ENCODE measurements at regions not wholly inside any gene's neighbourhood (a gene's known extent, or its start where the extent isn't known, plus 50 kb on each side); places are given as distances from the start of the nearest gene placed in this dataset.

DNA sequence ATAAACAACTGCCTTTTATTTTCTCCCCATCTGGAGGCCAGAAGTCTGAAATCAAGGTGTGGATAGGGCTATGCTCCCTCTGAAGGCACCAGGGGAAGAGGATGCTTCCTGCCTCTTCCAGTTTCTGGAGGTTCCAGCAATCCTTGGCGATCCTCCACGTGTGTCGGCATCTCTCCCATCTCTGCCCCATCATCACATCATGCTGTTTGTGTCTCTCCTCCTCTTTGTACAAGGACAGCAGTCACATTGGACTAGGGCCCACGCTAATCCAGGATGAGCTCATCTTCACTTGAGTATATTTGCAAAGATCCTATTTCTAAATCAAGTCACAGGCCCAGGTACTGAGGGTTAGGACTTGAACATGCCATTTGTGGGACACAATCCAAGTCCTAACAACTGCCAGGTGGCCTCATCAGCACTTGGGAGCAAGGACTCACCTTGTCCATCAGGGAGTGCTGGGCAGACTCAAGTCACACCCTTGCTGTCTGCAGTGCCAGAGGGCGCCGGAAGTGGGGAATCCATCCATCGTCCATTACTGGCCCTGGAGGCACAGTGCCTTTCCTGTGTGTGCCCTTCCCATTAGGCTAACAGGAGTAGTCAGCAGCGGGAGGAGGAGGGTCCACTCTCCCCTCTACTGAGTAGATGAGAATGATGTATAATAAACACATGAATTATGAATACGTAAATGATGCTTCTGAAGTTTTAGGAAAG, 185.4 kb upstream of the AJAP1 start:
- DNase-seq (ENCODE audit: extremely low read depth, low read depth): no peak
- TF ChIP-seq, protein P1, sequence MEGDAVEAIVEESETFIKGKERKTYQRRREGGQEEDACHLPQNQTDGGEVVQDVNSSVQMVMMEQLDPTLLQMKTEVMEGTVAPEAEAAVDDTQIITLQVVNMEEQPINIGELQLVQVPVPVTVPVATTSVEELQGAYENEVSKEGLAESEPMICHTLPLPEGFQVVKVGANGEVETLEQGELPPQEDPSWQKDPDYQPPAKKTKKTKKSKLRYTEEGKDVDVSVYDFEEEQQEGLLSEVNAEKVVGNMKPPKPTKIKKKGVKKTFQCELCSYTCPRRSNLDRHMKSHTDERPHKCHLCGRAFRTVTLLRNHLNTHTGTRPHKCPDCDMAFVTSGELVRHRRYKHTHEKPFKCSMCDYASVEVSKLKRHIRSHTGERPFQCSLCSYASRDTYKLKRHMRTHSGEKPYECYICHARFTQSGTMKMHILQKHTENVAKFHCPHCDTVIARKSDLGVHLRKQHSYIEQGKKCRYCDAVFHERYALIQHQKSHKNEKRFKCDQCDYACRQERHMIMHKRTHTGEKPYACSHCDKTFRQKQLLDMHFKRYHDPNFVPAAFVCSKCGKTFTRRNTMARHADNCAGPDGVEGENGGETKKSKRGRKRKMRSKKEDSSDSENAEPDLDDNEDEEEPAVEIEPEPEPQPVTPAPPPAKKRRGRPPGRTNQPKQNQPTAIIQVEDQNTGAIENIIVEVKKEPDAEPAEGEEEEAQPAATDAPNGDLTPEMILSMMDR (IDR thresholded peaks at IDR 0.05; ENCODE audit: low read depth, low read length, missing control alignments): no peak
- no peak overlapping the region for H3K4me3 ChIP-seq (replicated peaks; ENCODE audit: low read depth, low read length)

DNA sequence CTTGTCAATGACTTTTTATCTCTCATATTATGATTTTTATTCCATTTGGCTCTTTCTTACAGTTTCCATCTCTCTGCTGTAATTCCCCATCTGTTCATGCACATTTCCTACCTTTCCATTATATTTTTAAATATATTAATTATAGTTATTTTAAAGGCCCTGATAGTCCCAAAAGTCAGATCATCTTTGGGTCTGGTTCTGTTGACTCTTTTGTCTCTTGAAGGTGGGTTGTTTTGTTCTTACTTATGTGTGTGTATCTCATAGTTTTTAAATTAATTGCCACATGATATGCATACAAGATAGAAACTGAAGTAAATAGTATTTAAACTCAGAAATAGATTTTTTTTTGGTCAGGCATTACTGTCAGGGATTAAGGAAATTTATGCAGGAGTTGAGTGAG, 178.0 kb upstream of the AJAP1 start:
- no peak for DNase-seq (ENCODE audit: extremely low read depth, low read depth)
- no peak overlapping the region for H3K4me3 ChIP-seq (replicated peaks; ENCODE audit: low read depth, low read length)
- TF ChIP-seq, protein P1 (IDR thresholded peaks at IDR 0.05; ENCODE audit: low read depth, low read length, missing control alignments): no peak

DNA sequence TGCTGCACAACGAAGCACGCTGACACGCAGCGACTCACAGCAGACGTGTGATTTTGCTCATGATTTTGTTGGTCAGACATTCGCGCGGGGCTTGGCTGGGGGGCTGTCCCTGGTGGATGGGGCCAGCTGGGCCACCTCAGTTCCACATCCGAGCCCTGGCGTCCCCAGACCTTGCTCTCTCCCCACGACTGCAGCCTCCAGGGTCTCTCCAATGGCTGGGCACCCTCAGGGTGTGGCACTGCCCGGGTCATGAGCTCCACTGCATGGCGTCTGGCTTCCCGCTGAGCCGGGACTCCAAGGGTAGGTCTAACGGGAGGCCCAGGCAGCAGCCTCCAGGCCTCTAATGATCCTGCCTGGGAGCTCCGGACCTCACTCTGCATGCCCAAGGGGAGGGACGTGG, 173.0 kb upstream of the AJAP1 start:
- no peak for DNase-seq (ENCODE audit: extremely low read depth, low read depth)
- H3K4me3 ChIP-seq (replicated peaks; ENCODE audit: low read depth, low read length): no peak overlapping the region
- TF ChIP-seq, protein P1 (IDR thresholded peaks at IDR 0.05; ENCODE audit: low read depth, low read length, missing control alignments): no peak

DNA sequence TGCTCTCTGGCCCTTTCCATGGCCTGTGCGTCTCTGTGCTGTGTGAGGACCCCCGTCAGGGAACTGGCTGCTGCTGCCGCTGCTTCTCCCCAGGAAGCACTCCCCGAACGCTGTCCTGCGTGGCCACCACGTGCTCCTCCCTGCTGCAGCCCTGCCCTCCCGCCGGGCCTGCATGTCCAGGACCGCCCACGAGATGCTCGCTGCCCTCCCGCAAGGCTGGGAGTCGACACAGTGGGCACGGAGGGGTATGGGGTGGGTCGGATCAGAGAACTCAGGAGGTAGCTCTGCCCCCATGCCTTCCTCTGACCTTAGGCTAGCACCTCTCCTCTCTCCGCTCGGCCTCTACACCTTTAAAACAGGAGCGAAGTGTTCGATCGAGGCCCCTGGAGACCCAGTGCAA, 171.9 kb upstream of the AJAP1 start:
- DNase-seq (ENCODE audit: extremely low read depth, low read depth): no peak
- H3K4me3 ChIP-seq (replicated peaks; ENCODE audit: low read depth, low read length): no peak overlapping the region
- TF ChIP-seq, protein P1 (IDR thresholded peaks at IDR 0.05; ENCODE audit: low read depth, low read length, missing control alignments): no peak

DNA sequence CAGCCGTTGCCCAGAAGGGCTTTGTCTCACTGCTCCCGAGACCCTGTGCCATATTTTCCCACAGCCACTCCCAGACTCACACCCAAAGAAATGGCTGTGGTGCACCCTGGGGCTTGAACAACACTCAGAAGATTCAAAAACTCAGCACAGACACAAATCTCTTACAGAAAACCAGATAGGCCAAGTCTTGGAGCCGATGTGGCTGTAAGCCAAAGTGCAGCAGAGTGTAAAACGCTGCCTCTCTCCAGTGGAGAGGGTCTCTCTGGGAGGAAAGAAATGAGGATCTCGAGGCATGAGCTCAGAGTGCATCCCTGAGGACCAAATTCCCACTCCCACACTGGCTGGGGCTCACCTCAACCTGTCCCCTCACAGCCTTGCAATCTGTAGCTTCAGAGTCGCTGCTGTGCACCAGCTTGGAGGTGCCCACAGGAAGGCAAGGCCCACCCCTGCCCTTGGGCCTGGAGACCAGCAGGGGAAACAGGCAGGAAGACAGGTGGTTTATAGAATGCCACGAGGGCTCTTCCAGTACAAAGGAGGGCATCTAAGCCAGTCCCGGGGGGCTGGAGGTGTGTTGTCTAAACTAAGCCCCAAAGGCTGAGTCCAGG, 171.3 kb upstream of the AJAP1 start:
- no peak for DNase-seq (ENCODE audit: extremely low read depth, low read depth)
- TF ChIP-seq, protein P1 (IDR thresholded peaks at IDR 0.05; ENCODE audit: low read depth, low read length, missing control alignments): no peak
- H3K4me3 ChIP-seq (replicated peaks; ENCODE audit: low read depth, low read length): no peak overlapping the region

DNA sequence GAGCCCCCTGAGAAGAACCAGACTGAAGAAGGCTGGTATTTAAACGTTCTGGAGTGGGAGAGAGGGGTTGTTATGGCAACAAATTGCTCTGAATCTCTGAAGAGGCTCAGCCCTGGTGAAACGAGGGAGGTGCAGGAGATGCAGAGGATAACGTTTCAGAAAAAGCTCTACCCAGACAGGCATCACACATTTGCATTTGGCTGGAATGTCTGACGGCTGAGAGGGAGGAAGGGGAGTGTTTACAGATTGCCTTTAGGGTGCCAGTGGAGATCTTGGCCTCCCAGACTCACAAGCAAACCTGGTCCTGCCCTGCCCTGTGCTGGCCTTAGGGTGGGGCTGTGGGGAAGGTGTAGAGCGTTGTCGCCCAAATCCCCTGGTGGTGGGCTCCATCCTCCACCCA, 169.0 kb upstream of the AJAP1 start:
- DNase-seq (ENCODE audit: extremely low read depth, low read depth): no peak
- H3K4me3 ChIP-seq (replicated peaks; ENCODE audit: low read depth, low read length): no peak overlapping the region
- TF ChIP-seq, protein P1 (IDR thresholded peaks at IDR 0.05; ENCODE audit: low read depth, low read length, missing control alignments): no peak

Measured in HFF-Myc (cell line).